Globus pallidus (tissue), 1 donor: ENCODE measurements at regions not wholly inside any gene's neighbourhood (a gene's known extent, or its start where the extent isn't known, plus 50 kb on each side); places are given as distances from the start of the nearest gene placed in this dataset.

Experiments
- DNase-seq: peaks from one replicate; pipeline ENCODE4 v3.0.0-alpha.2; 2015; ENCODE audit warnings: low spot score

GRCh38 chr5:133708331-133708850, 96.0 kb upstream of the FSTL4 start:
- DNase-seq: no peak

GRCh38 chr5:133707629-133708028, 95.3 kb upstream of the FSTL4 start:
- no peak for DNase-seq

GRCh38 chr5:133706506-133707430, 94.4 kb upstream of the FSTL4 start:
- DNase-seq: no peak

GRCh38 chr5:133705331-133705730, 93.0 kb upstream of the FSTL4 start:
- DNase-seq: no peak

- DNase-seq: no peak
These were observed 92.1 kb upstream of the FSTL4 start for GRCh38 chr5:133704411-133704810.

GRCh38 chr5:133703935-133704334, 91.6 kb upstream of the FSTL4 start:
- DNase-seq: no peak

- no peak for DNase-seq
These were observed 90.7 kb upstream of the FSTL4 start for GRCh38 chr5:133702791-133703770.

GRCh38 chr5:133701871-133702270, 89.5 kb upstream of the FSTL4 start:
- no peak for DNase-seq

- no peak for DNase-seq
These were observed 87.9 kb upstream of the FSTL4 start for GRCh38 chr5:133700251-133700650.

- no peak for DNase-seq
These were observed 86.5 kb upstream of the FSTL4 start for GRCh38 chr5:133698646-133699526.

- no peak for DNase-seq
These were observed 85.9 kb upstream of the FSTL4 start for GRCh38 chr5:133698259-133698554.

- no peak for DNase-seq
These were observed 85.4 kb upstream of the FSTL4 start for GRCh38 chr5:133697536-133698258.

GRCh38 chr5:133696782-133697507, 84.6 kb upstream of the FSTL4 start:
- peak; percentile 32 for DNase-seq

- DNase-seq: no peak
These were observed 83.8 kb upstream of the FSTL4 start for GRCh38 chr5:133696006-133696584.

GRCh38 chr5:133694181-133694831, 82.0 kb upstream of the FSTL4 start:
- no peak for DNase-seq

- no peak for DNase-seq
These were observed 79.1 kb upstream of the FSTL4 start for GRCh38 chr5:133691448-133691847.

- DNase-seq: no peak
These were observed 78.4 kb upstream of the FSTL4 start for GRCh38 chr5:133690746-133691145.

GRCh38 chr5:133688391-133688790, 76.0 kb upstream of the FSTL4 start:
- no peak for DNase-seq
